ENCODE measurements at regions not wholly inside any gene's neighbourhood (a gene's known extent, or its start where the extent isn't known, plus 50 kb on each side); places are given as distances from the start of the nearest gene placed in this dataset.

DNA sequence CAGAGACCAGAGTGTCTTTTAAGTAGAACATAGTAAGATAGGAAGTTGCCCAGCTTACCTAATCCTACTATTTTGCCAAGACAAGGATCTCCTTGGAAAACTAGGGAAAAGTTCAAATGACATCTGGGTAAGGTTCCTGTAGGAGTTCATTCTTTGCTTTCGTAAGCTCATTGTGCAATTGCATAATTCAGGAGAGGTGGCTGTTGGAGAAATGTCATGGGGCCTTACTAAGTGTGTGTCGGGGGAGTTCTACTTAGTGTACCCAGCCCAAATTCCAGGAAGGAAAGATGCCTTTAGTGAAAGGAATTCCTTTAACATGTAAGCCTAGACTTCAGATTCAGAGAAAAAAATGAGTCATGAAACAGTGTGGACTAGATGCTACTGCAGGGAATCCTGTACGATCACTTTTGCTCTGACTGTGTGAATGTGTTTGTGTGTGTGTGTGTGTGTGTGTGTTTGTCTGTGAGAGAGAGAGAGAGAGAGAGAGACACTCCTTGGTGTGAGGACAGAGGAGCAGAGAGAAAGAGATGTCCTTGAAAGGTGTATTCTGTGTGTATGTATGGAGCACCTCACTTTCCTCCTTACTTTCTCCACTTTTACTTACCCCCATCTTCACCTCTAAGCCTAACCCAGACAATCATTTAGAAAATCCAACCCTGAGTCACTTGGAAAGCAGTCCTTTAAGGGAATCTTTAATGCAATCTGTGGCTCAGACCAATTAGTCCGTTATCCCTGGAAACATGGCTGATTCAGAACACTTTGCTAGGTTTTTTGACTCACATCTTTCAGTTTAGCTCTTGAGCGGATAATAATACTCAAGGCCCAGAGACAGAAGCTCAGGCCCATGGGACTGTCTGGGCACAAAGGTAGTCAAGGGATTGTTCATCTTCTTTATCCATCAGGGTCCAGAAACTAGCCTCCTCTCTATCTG lies 114.5 kb upstream of the ACSL4 start:
- no peak for TF ChIP-seq POLR2A (IDR thresholded peaks at IDR 0.05)
- TF ChIP-seq, protein P1, sequence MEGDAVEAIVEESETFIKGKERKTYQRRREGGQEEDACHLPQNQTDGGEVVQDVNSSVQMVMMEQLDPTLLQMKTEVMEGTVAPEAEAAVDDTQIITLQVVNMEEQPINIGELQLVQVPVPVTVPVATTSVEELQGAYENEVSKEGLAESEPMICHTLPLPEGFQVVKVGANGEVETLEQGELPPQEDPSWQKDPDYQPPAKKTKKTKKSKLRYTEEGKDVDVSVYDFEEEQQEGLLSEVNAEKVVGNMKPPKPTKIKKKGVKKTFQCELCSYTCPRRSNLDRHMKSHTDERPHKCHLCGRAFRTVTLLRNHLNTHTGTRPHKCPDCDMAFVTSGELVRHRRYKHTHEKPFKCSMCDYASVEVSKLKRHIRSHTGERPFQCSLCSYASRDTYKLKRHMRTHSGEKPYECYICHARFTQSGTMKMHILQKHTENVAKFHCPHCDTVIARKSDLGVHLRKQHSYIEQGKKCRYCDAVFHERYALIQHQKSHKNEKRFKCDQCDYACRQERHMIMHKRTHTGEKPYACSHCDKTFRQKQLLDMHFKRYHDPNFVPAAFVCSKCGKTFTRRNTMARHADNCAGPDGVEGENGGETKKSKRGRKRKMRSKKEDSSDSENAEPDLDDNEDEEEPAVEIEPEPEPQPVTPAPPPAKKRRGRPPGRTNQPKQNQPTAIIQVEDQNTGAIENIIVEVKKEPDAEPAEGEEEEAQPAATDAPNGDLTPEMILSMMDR (IDR thresholded peaks at IDR 0.05) = no peak
